ENCODE measurements at regions not wholly inside any gene's neighbourhood (a gene's known extent, or its start where the extent isn't known, plus 50 kb on each side); places are given as distances from the start of the nearest gene placed in this dataset.

DNA sequence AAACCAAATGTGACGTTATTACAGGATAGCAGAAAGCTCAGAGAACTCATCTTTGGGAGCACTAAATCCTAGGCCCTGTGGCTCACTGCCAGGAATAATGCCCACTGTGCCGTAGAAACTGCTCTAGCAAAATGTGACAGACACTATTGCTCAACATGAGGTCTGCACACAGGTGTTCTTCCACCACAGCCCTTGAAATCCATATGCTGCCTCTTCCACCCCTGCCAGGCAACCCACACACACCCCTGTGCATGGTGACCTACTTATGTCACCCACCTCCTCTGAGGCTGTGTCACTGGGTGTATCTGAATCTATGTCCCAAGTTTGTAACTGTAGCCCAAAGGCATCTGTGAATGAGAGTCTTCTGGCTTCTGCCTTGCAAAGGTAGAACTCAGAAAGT lies 66.1 kb upstream of the MBOAT2 start:
- TF ChIP-seq, protein P1, sequence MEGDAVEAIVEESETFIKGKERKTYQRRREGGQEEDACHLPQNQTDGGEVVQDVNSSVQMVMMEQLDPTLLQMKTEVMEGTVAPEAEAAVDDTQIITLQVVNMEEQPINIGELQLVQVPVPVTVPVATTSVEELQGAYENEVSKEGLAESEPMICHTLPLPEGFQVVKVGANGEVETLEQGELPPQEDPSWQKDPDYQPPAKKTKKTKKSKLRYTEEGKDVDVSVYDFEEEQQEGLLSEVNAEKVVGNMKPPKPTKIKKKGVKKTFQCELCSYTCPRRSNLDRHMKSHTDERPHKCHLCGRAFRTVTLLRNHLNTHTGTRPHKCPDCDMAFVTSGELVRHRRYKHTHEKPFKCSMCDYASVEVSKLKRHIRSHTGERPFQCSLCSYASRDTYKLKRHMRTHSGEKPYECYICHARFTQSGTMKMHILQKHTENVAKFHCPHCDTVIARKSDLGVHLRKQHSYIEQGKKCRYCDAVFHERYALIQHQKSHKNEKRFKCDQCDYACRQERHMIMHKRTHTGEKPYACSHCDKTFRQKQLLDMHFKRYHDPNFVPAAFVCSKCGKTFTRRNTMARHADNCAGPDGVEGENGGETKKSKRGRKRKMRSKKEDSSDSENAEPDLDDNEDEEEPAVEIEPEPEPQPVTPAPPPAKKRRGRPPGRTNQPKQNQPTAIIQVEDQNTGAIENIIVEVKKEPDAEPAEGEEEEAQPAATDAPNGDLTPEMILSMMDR (IDR thresholded peaks at IDR 0.05), result no peak
- TF ChIP-seq EP300 (IDR thresholded peaks at IDR 0.05) (no peak), POLR2AphosphoS5 (IDR thresholded peaks at IDR 0.05) (no peak), POLR2A (IDR thresholded peaks at IDR 0.05) (no peak)

Data from stomach (tissue), 4 donors.